Keratinocyte (primary cell): ENCODE measurements at regions not wholly inside any gene's neighbourhood (a gene's known extent, or its start where the extent isn't known, plus 50 kb on each side); places are given as distances from the start of the nearest gene placed in this dataset.

ENCODE experiments used
- DNase-seq: peaks from one replicate; pipeline ENCODE4 v3.0.0-alpha.2; 2011; ENCODE audit warnings: low read depth, missing footprints, low spot score
- FAIRE-seq: peaks from 2 replicates; lab custom pipeline; 2011; peaks lifted over from hg19 to GRCh38; lab: Jason Lieb, UNC
- H2AFZ ChIP-seq: 2 replicates; pipeline ENCODE4 v1.6.0; 2012; ENCODE audit warnings: low read length, control low read depth, inconsistent platforms; ENCODE audit not compliant: control insufficient read depth
- H3K27ac ChIP-seq: 2 replicates; pipeline ENCODE4 v1.5.1; 2011; ENCODE audit warnings: low read length; ENCODE audit not compliant: control insufficient read depth, insufficient read depth
- H3K27me3 ChIP-seq: 3 replicates; pipeline ENCODE4 v1.6.0; 2011; ENCODE audit warnings: low read length; ENCODE audit not compliant: control insufficient read depth, insufficient read depth; ENCODE audit errors: extremely low read depth
- H3K36me3 ChIP-seq, 2 experiments: 2 replicates in 1 of 2; 3 replicates in 1 of 2; pipeline ENCODE4 v1.5.1; 2011; ENCODE audit warnings: low read length in 2 of 2, mild to moderate bottlenecking in 1 of 2; ENCODE audit not compliant: control insufficient read depth in 2 of 2, insufficient read depth in 2 of 2; ENCODE audit errors: extremely low read depth in 1 of 2
- H3K4me1 ChIP-seq: 3 replicates; pipeline ENCODE4 v1.5.1; 2011; ENCODE audit warnings: low read length; ENCODE audit not compliant: control insufficient read depth, insufficient read depth; ENCODE audit errors: extremely low read depth
- H3K4me2 ChIP-seq: 3 replicates; pipeline ENCODE4 v1.6.0; 2011; ENCODE audit warnings: low read depth, low read length; ENCODE audit not compliant: control insufficient read depth, insufficient read depth; ENCODE audit errors: extremely low read depth
- H3K4me3 ChIP-seq, 3 experiments: fragments of 200-600 bp in 1 of 3; sonication (generic) in 1 of 3; 2 replicates in 2 of 3; 3 replicates in 1 of 3; pipeline ENCODE4 v1.5.1; 2011 to 2016; ENCODE audit warnings: low read length in 3 of 3, mild to moderate bottlenecking in 3 of 3, control low read depth in 2 of 3, inconsistent platforms in 1 of 3, low read depth in 1 of 3, mixed read lengths in 1 of 3, mixed run types in 1 of 3, moderate library complexity in 1 of 3; ENCODE audit not compliant: control insufficient read depth in 2 of 3, insufficient read depth in 2 of 3; ENCODE audit errors: extremely low read depth in 1 of 3
- H3K79me2 ChIP-seq: 2 replicates; pipeline ENCODE4 v1.6.0; 2012; ENCODE audit warnings: low read length; ENCODE audit not compliant: control insufficient read depth, insufficient read depth
- H3K9ac ChIP-seq: 3 replicates; pipeline ENCODE4 v1.6.0; 2011; ENCODE audit warnings: low read length; ENCODE audit not compliant: control insufficient read depth, insufficient read depth; ENCODE audit errors: extremely low read depth
- H3K9me1 ChIP-seq: 3 replicates; pipeline ENCODE4 v1.6.0; 2011; ENCODE audit warnings: low read length; ENCODE audit not compliant: control insufficient read depth, insufficient read depth; ENCODE audit errors: extremely low read depth
- H3K9me3 ChIP-seq: 2 replicates; pipeline ENCODE4 v1.5.1; 2012; ENCODE audit warnings: low read depth, low read length; ENCODE audit not compliant: control insufficient read depth
- H4K20me1 ChIP-seq: 3 replicates; pipeline ENCODE4 v1.6.0; 2011; ENCODE audit warnings: low read length; ENCODE audit not compliant: control insufficient read depth, insufficient read depth; ENCODE audit errors: extremely low read depth
- CTCF ChIP-seq, 3 experiments: IDR thresholded peaks in 1 of 3; conservative IDR thresholded peaks in 1 of 3; optimal IDR thresholded peaks in 1 of 3; 2 replicates in 2 of 3; 3 replicates in 1 of 3; pipeline versions ENCODE3 to v1.5.1; 2011; ENCODE audit warnings: low read length in 3 of 3, mild to moderate bottlenecking in 3 of 3, moderate library complexity in 2 of 3, control low read depth in 1 of 3, inconsistent platforms in 1 of 3; ENCODE audit not compliant: insufficient read depth in 2 of 3; ENCODE audit errors: extremely low read depth in 1 of 3
- EZH2 ChIP-seq: IDR thresholded peaks from one replicate; pipeline ENCODE4 v1.6.1; 2012; ENCODE audit warnings: inconsistent platforms, mild to moderate bottlenecking, low read length, moderate library complexity
- dilution Hi-C: fragments of 300-500 bp; cut with MboI; formaldehyde crosslinking; loops from one replicate; pipeline ENCODE4 v1.7.0; 2020; ENCODE audit warnings: low sequenced_read_pairs; ENCODE audit not compliant: extremely low pct_ligation_motif_present

GRCh38 chr21:16426936-16427335, 697.2 kb downstream of the USP25 start:
- H2AFZ ChIP-seq: no peak overlapping the region
- no peak overlapping the region for H3K4me2 ChIP-seq
- H3K9me3 ChIP-seq: no peaks in the 10 kb centered on the region
- H3K79me2 ChIP-seq: no peaks in the 10 kb centered on the region
- no peaks in the 10 kb centered on the region for H3K27me3 ChIP-seq
- no peak overlapping the region for H3K4me3 ChIP-seq
- no peak overlapping the region for H3K9ac ChIP-seq
- no peaks in the 10 kb centered on the region for H3K9me1 ChIP-seq
- H3K4me1 ChIP-seq: no peaks in the 10 kb centered on the region
- H4K20me1 ChIP-seq: no peaks in the 10 kb centered on the region
- dilution Hi-C loops: no loop called here
- no peak for FAIRE-seq
- no peak for DNase-seq
- TF ChIP-seq EZH2 (no peak), CTCF (optimal IDR thresholded peaks at IDR 0.05 in 1 of 3, IDR thresholded peaks at IDR 0.05 in 1 of 3, conservative IDR thresholded peaks at IDR 0.05 in 1 of 3; ENCODE audit: extremely low read depth in 1 of 3, insufficient read depth in 2 of 3, low read length in 3 of 3) (no peak)
- no peak overlapping the region for H3K27ac ChIP-seq
- no peaks in the 10 kb centered on the region for H3K36me3 ChIP-seq

- Histone ChIP-seq H3K9ac (no peak overlapping the region), H2AFZ (no peak overlapping the region), H3K79me2 (no peaks in the 10 kb centered on the region), H3K4me3 (no peak overlapping the region), H3K4me1 (no peaks in the 10 kb centered on the region), H3K9me3 (no peaks in the 10 kb centered on the region), H4K20me1 (no peaks in the 10 kb centered on the region), H3K9me1 (no peaks in the 10 kb centered on the region), H3K27me3 (no peaks in the 10 kb centered on the region), H3K36me3 (no peaks in the 10 kb centered on the region), H3K4me2 (no peak overlapping the region), H3K27ac (no peak overlapping the region)
- DNase-seq (no peak), FAIRE-seq (no peak)
- dilution Hi-C loops: no loop called here
- TF ChIP-seq EZH2: no peak
- no peak for TF ChIP-seq CTCF (optimal IDR thresholded peaks at IDR 0.05 in 1 of 3, IDR thresholded peaks at IDR 0.05 in 1 of 3, conservative IDR thresholded peaks at IDR 0.05 in 1 of 3; ENCODE audit: extremely low read depth in 1 of 3, insufficient read depth in 2 of 3, low read length in 3 of 3)
These were observed 697.9 kb downstream of the USP25 start for GRCh38 chr21:16427587-16428087.
